HEK293 (cell line): ENCODE measurements at regions not wholly inside any gene's neighbourhood (a gene's known extent, or its start where the extent isn't known, plus 50 kb on each side); places are given as distances from the start of the nearest gene placed in this dataset.
A peak's percentile ranks its signal among the peaks of the same experiment; 100 is the strongest.

Source experiments
- CTCF ChIA-PET: fragments of 350-600 bp; formaldehyde crosslinking; extraction: SDS; loops from one replicate; lab custom pipeline; 2021; ENCODE audit warnings: antibody characterized with exemption; lab: Yijun Ruan, JAX
- POLR2A ChIA-PET: fragments of 300-600 bp; formaldehyde crosslinking; extraction: SDS; loops from one replicate; lab custom pipeline; 2020; ENCODE audit warnings: antibody characterized with exemption, inconsistent platforms; lab: Yijun Ruan, JAX
- H3K27ac ChIP-seq: fragments of 200-500 bp; sonication (Bioruptor generic); 2 replicates; pipeline ENCODE4 v1.5.1; 2014; ENCODE audit warnings: low read depth, low read length, control low read depth, inconsistent platforms; ENCODE audit errors: extremely low read depth
- H3K36me3 ChIP-seq, 2 experiments: fragments of 200-500 bp in 1 of 2; sonication (Bioruptor generic) in 1 of 2; 1 replicate in 1 of 2; 2 replicates in 1 of 2; pipeline ENCODE4 v1.5.1; 2014 to 2017; ENCODE audit warnings: inconsistent platforms in 2 of 2, low read length in 2 of 2; ENCODE audit not compliant: control insufficient read depth in 2 of 2, insufficient read depth in 1 of 2
- H3K4me1 ChIP-seq: fragments of 200-500 bp; sonication (Bioruptor generic); 2 replicates; pipeline ENCODE4 v1.5.1; 2014; ENCODE audit warnings: mild to moderate bottlenecking, low read length, inconsistent platforms; ENCODE audit not compliant: control insufficient read depth, insufficient read depth
- H3K4me3 ChIP-seq: 2 replicates; pipeline ENCODE4 v1.5.1; 2011; ENCODE audit warnings: low read depth, mild to moderate bottlenecking, control low read depth, low read length, moderate library complexity
- H3K9me3 ChIP-seq: fragments of 200-500 bp; sonication (Bioruptor generic); 2 replicates; pipeline ENCODE4 v1.5.1; 2014; ENCODE audit warnings: low read depth, low read length, inconsistent platforms; ENCODE audit not compliant: control insufficient read depth, insufficient read depth
- KLF7 ChIP-seq: fragments of 450-650 bp; formaldehyde crosslinking; IDR thresholded peaks from 2 replicates; pipeline ENCODE4 v1.5.1; 2016; ENCODE audit warnings: missing biosample characterization, missing genetic modification characterization, borderline replicate concordance
- PRDM1 ChIP-seq: fragments of 450-650 bp; formaldehyde crosslinking; IDR thresholded peaks from 2 replicates; pipeline ENCODE4; 2016; ENCODE audit warnings: missing biosample characterization, missing genetic modification characterization
- TRIM28 ChIP-seq: IDR thresholded peaks from 2 replicates; pipeline ENCODE4 v1.6.1; 2011; ENCODE audit warnings: low read length, control low read depth, borderline replicate concordance
- ZBTB20 ChIP-seq: fragments of 450-650 bp; formaldehyde crosslinking; IDR thresholded peaks from 2 replicates; pipeline ENCODE4 v1.5.1; 2016; ENCODE audit warnings: missing biosample characterization, missing genetic modification characterization
- ZBTB21 ChIP-seq: fragments of 450-650 bp; formaldehyde crosslinking; IDR thresholded peaks from 2 replicates; pipeline ENCODE4 v1.5.1; 2017; ENCODE audit warnings: missing biosample characterization, missing genetic modification characterization
- ZBTB7A ChIP-seq: fragments of 450-650 bp; formaldehyde crosslinking; IDR thresholded peaks from 2 replicates; pipeline ENCODE4 v1.5.1; 2016; ENCODE audit warnings: low read depth, missing biosample characterization, missing genetic modification characterization
- ZNF114 ChIP-seq: fragments of 450-650 bp; formaldehyde crosslinking; IDR thresholded peaks from 2 replicates; pipeline ENCODE4 v1.5.0; 2017; ENCODE audit warnings: missing biosample characterization, missing genetic modification characterization
- ZNF184 ChIP-seq: fragments of 450-650 bp; IDR thresholded peaks from 2 replicates; pipeline ENCODE4 v1.5.1; 2018; ENCODE audit warnings: missing biosample characterization, mild to moderate bottlenecking, missing genetic modification characterization
- ZNF211 ChIP-seq: fragments of 450-650 bp; formaldehyde crosslinking; IDR thresholded peaks from 2 replicates; pipeline ENCODE4 v1.5.1; 2016; ENCODE audit warnings: low read depth, missing biosample characterization, missing genetic modification characterization
- ZNF23 ChIP-seq: fragments of 450-650 bp; formaldehyde crosslinking; IDR thresholded peaks from 2 replicates; pipeline ENCODE4 v1.5.1; 2016; ENCODE audit warnings: missing biosample characterization, missing genetic modification characterization, borderline replicate concordance
- ZNF266 ChIP-seq: fragments of 450-650 bp; formaldehyde crosslinking; IDR thresholded peaks from 2 replicates; pipeline ENCODE4 v1.5.1; 2016; ENCODE audit warnings: missing biosample characterization, missing genetic modification characterization, low read depth
- ZNF335 ChIP-seq: fragments of 450-650 bp; formaldehyde crosslinking; conservative IDR thresholded peaks from 2 replicates; pipeline ENCODE4 v1.5.1; 2016; ENCODE audit warnings: missing biosample characterization, missing genetic modification characterization
- ZNF510 ChIP-seq: fragments of 450-650 bp; formaldehyde crosslinking; IDR thresholded peaks from 2 replicates; pipeline ENCODE4 v1.5.1; 2018; ENCODE audit warnings: mild to moderate bottlenecking, missing genetic modification characterization, missing biosample characterization; ENCODE audit not compliant: insufficient replicate concordance
- ZNF670 ChIP-seq: fragments of 450-650 bp; formaldehyde crosslinking; IDR thresholded peaks from 2 replicates; pipeline ENCODE4 v1.5.1; 2016; ENCODE audit warnings: missing biosample characterization, missing genetic modification characterization, low read depth
- ZNF830 ChIP-seq: fragments of 450-650 bp; IDR thresholded peaks from 2 replicates; pipeline ENCODE4 v1.5.0; 2018; ENCODE audit warnings: missing biosample characterization, missing genetic modification characterization, low read depth, mild to moderate bottlenecking, moderate library complexity
- TF ChIP-seq, protein P1 (sequence below): sonication (generic); formaldehyde crosslinking; IDR thresholded peaks from 2 replicates; pipeline ENCODE4 v1.8.1; 2022; ENCODE audit warnings: mild to moderate bottlenecking, moderate library complexity, missing genetic modification reagents
- TF ChIP-seq, protein P2 (sequence below): fragments of 450-650 bp; formaldehyde crosslinking; IDR thresholded peaks from 2 replicates; pipeline ENCODE4 v1.5.1; 2016; ENCODE audit warnings: missing biosample characterization, missing genetic modification characterization
- TF ChIP-seq, protein P3 (sequence below): fragments of 450-650 bp; formaldehyde crosslinking; IDR thresholded peaks from 2 replicates; pipeline ENCODE4 v1.5.1; 2017; ENCODE audit warnings: missing biosample characterization, missing genetic modification characterization
- TF ChIP-seq, protein P4 (sequence below): fragments of 450-650 bp; formaldehyde crosslinking; IDR thresholded peaks from 2 replicates; pipeline ENCODE4 v1.5.1; 2016; ENCODE audit warnings: missing biosample characterization, missing genetic modification characterization
- TF ChIP-seq, protein P5 (sequence below): fragments of 450-650 bp; formaldehyde crosslinking; IDR thresholded peaks from 2 replicates; pipeline ENCODE4 v1.5.1; 2016; ENCODE audit warnings: missing biosample characterization, missing genetic modification characterization

DNA sequence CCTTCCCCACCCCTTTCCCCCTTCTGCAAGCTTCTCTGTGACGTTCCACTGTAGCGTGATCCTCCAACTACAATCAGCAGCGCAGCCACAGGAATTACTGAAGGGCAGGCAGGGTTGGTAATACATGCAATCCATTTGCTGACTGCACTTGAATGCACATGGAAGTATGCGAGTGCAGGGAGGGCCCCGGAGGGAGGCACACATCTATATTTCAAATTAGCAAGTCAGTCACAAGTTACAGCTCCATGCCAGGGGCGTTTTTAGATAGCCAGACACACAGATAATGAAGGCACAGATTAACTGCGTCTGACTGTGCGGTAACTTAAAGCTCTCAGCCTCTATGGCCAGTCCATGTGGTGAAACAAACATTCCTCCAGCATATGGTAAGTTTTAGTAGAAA, 209.2 kb upstream of the GATA6 start:
- H3K36me3 ChIP-seq = no peaks in the 10 kb centered on the region
- H3K4me1 ChIP-seq = no peaks in the 10 kb centered on the region
- no peaks in the 10 kb centered on the region for H3K9me3 ChIP-seq
- TF ChIP-seq ZBTB20 (tag by site-specific recombination) (peak; percentile 68), ZNF23 (tag by site-specific recombination) (no peak), TRIM28 (0 out of 2 replicates have a peak, but pooled peaks have one; percentile 43)
- TF ChIP-seq, all 188 proteins: peak for 2
- Histone ChIP-seq H3K4me3 (no peak overlapping the region), H3K27ac (no peak overlapping the region)
- ChIA-PET POLR2A (interaction anchor here (0.5 kb wide), 1 partner anchor 40 kb away, joined by 3 read pairs; no protein-coding TSS in a partner anchor), CTCF (interaction anchor here (0.6 to 2.2 kb wide), 4 partner anchors 9 to 492 kb away, joined by 3 to 9 read pairs (median 5); no protein-coding TSS in a partner anchor)

DNA sequence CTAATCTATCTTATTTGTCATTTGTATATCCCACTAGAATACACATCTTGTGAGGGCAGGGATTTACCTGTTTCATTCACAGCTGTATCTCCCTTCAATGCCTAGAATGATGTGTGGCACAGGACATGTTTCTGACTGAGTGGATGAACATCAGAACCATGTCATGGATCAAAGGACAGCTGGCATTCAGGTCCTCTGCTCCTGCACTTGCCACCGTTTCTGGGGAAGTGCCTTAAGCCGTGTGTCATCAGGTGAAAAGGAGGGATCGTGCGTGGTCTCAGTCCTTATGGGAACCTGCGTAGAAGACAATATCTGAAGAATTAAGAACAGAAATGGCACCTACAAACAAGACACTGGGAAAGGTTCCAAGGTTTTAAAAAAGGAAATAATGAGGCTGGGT, 206.1 kb upstream of the GATA6 start:
- TF ChIP-seq PRDM1 (tag by site-specific recombination) (no peak), ZNF266 (tag by site-specific recombination) (no peak), ZNF335 (no peak), ZNF510 (no peak), ZNF670 (no peak), ZNF184 (no peak)
- TF ChIP-seq, protein P1, sequence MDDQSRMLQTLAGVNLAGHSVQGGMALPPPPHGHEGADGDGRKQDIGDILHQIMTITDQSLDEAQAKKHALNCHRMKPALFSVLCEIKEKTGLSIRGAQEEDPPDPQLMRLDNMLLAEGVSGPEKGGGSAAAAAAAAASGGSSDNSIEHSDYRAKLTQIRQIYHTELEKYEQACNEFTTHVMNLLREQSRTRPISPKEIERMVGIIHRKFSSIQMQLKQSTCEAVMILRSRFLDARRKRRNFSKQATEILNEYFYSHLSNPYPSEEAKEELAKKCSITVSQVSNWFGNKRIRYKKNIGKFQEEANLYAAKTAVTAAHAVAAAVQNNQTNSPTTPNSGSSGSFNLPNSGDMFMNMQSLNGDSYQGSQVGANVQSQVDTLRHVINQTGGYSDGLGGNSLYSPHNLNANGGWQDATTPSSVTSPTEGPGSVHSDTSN (CRISPR knock-in tag) = no peak
- TF ChIP-seq, all 188 proteins: peak for 0
- ChIA-PET POLR2A (no interaction called here), CTCF (interaction anchor here (0.7 kb wide), 1 partner anchor 40 kb away, joined by 3 read pairs; no protein-coding TSS in a partner anchor)
- Histone ChIP-seq H3K27ac (no peak overlapping the region), H3K4me3 (no peak overlapping the region), H3K36me3 (no peaks in the 10 kb centered on the region), H3K4me1 (peaks cover 7% of the 10 kb centered on the region; the same call in 1 of the 2 replicates), H3K9me3 (no peaks in the 10 kb centered on the region)

DNA sequence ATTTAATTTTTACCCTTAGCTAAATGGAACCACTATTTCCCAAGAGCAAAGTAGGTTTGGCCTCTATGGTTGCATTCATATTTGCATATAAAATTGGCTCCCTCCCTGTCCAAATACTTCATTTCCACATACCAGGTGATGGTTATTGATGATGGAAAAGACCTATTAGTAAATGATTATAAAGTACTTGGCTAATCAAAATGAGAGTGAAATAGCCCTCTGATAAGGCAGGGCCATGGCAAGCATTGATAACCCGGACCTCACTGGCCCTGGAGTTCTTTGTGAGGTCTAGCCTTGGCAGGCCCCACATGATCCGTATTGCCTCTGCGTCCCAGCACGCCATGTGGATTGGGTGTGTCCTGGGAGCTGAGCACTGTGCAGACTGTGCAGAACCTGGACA, 201.1 kb upstream of the GATA6 start:
- H3K9me3 ChIP-seq = no peaks in the 10 kb centered on the region
- CTCF ChIA-PET = interaction anchor here (1.5 kb wide), 1 partner anchor 12 kb away, joined by 4 read pairs; no protein-coding TSS in a partner anchor
- POLR2A ChIA-PET = no interaction called here
- H3K4me3 ChIP-seq = no peak overlapping the region
- H3K27ac ChIP-seq = no peak overlapping the region
- no peaks in the 10 kb centered on the region for H3K36me3 ChIP-seq
- peaks cover 7% of the 10 kb centered on the region; the same call in 1 of the 2 replicates for H3K4me1 ChIP-seq
- TF ChIP-seq, protein P2, sequence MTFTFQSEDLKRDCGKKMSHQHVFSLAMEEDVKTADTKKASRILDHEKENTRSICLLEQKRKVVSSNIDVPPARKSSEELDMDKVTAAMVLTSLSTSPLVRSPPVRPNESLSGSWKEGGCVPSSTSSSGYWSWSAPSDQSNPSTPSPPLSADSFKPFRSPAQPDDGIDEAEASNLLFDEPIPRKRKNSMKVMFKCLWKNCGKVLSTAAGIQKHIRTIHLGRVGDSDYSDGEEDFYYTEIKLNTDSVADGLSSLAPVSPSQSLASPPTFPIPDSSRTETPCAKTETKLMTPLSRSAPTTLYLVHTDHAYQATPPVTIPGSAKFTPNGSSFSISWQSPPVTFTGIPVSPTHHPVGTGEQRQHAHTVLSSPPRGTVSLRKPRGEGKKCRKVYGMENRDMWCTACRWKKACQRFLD (tag by site-specific recombination) = no peak
- TF ChIP-seq ZBTB21 (tag by site-specific recombination) (no peak), ZNF830 (tag by site-specific recombination) (no peak), ZNF211 (tag by site-specific recombination) (no peak), ZNF114 (tag by site-specific recombination) (no peak), KLF7 (tag by site-specific recombination) (no peak), ZBTB7A (no peak)
- TF ChIP-seq, protein P1 (CRISPR knock-in tag) = no peak
- TF ChIP-seq, protein P3, sequence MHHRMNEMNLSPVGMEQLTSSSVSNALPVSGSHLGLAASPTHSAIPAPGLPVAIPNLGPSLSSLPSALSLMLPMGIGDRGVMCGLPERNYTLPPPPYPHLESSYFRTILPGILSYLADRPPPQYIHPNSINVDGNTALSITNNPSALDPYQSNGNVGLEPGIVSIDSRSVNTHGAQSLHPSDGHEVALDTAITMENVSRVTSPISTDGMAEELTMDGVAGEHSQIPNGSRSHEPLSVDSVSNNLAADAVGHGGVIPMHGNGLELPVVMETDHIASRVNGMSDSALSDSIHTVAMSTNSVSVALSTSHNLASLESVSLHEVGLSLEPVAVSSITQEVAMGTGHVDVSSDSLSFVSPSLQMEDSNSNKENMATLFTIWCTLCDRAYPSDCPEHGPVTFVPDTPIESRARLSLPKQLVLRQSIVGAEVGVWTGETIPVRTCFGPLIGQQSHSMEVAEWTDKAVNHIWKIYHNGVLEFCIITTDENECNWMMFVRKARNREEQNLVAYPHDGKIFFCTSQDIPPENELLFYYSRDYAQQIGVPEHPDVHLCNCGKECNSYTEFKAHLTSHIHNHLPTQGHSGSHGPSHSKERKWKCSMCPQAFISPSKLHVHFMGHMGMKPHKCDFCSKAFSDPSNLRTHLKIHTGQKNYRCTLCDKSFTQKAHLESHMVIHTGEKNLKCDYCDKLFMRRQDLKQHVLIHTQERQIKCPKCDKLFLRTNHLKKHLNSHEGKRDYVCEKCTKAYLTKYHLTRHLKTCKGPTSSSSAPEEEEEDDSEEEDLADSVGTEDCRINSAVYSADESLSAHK (tag by site-specific recombination) = no peak
- TF ChIP-seq, protein P4, sequence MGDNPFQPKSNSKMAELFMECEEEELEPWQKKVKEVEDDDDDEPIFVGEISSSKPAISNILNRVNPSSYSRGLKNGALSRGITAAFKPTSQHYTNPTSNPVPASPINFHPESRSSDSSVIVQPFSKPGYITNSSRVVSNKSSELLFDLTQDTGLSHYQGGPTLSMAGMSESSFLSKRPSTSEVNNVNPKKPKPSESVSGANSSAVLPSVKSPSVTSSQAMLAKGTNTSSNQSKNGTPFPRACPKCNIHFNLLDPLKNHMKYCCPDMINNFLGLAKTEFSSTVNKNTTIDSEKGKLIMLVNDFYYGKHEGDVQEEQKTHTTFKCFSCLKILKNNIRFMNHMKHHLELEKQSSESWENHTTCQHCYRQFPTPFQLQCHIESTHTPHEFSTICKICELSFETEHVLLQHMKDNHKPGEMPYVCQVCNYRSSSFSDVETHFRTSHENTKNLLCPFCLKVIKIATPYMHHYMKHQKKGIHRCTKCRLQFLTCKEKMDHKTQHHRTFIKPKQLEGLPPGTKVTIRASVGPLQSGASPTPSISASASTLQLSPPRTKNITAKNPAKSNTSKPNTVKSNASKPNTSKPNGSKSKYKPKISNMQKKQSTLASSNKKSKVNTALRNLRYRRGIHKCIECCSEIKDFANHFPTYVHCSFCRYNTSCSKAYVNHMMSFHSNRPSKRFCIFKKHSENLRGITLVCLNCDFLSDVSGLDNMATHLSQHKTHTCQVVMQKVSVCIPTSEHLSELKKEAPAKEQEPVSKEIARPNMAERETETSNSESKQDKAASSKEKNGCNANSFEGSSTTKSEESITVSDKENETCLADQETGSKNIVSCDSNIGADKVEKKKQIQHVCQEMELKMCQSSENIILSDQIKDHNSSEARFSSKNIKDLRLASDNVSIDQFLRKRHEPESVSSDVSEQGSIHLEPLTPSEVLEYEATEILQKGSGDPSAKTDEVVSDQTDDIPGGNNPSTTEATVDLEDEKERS (tag by site-specific recombination) = no peak
- TF ChIP-seq, protein P5, sequence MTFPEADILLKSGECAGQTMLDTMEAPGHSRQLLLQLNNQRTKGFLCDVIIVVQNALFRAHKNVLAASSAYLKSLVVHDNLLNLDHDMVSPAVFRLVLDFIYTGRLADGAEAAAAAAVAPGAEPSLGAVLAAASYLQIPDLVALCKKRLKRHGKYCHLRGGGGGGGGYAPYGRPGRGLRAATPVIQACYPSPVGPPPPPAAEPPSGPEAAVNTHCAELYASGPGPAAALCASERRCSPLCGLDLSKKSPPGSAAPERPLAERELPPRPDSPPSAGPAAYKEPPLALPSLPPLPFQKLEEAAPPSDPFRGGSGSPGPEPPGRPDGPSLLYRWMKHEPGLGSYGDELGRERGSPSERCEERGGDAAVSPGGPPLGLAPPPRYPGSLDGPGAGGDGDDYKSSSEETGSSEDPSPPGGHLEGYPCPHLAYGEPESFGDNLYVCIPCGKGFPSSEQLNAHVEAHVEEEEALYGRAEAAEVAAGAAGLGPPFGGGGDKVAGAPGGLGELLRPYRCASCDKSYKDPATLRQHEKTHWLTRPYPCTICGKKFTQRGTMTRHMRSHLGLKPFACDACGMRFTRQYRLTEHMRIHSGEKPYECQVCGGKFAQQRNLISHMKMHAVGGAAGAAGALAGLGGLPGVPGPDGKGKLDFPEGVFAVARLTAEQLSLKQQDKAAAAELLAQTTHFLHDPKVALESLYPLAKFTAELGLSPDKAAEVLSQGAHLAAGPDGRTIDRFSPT = no peak
